ENCODE measurements at regions not wholly inside any gene's neighbourhood (a gene's known extent, or its start where the extent isn't known, plus 50 kb on each side); places are given as distances from the start of the nearest gene placed in this dataset.
A peak's percentile ranks its signal among the peaks of the same experiment; 100 is the strongest.

- no peak for DNase-seq
Observed at GRCh38 chr1:216908126-216908525, 184.9 kb upstream of the ESRRG start.

- DNase-seq = no peak
Observed at GRCh38 chr1:216907100-216907499, 183.9 kb upstream of the ESRRG start.

GRCh38 chr1:216905781-216906180, 182.6 kb upstream of the ESRRG start:
- no peak for DNase-seq

- DNase-seq = no peak
Observed at GRCh38 chr1:216905137-216905536, 181.9 kb upstream of the ESRRG start.

GRCh38 chr1:216904471-216904870, 181.2 kb upstream of the ESRRG start:
- DNase-seq = no peak

GRCh38 chr1:216903382-216903740, 180.1 kb upstream of the ESRRG start:
- DNase-seq = peak; percentile 39

GRCh38 chr1:216902669-216903381, 179.6 kb upstream of the ESRRG start:
- no peak for DNase-seq

GRCh38 chr1:216900116-216900620, 176.9 kb upstream of the ESRRG start:
- no peak for DNase-seq

GRCh38 chr1:216898801-216899200, 175.6 kb upstream of the ESRRG start:
- DNase-seq = no peak

GRCh38 chr1:216896146-216896545, 172.9 kb upstream of the ESRRG start:
- no peak for DNase-seq

- no peak for DNase-seq
Observed at GRCh38 chr1:216894494-216894893, 171.3 kb upstream of the ESRRG start.

- no peak for DNase-seq
Observed at GRCh38 chr1:216892581-216893160, 169.4 kb upstream of the ESRRG start.

GRCh38 chr1:216890871-216891270, 167.6 kb upstream of the ESRRG start:
- no peak for DNase-seq

- DNase-seq = no peak
Observed at GRCh38 chr1:216888731-216889130, 165.5 kb upstream of the ESRRG start.

GRCh38 chr1:216887032-216887431, 163.8 kb upstream of the ESRRG start:
- DNase-seq = no peak

GRCh38 chr1:216884614-216885229, 161.5 kb upstream of the ESRRG start:
- DNase-seq = no peak

GRCh38 chr1:216883518-216883917, 160.3 kb upstream of the ESRRG start:
- DNase-seq = no peak

- DNase-seq = no peak
Observed at GRCh38 chr1:216881695-216882094, 158.5 kb upstream of the ESRRG start.

GRCh38 chr1:216866714-216867113, 143.5 kb upstream of the ESRRG start:
- no peak for DNase-seq

GRCh38 chr1:216855810-216856209, 132.6 kb upstream of the ESRRG start:
- no peak for DNase-seq

- no peak for DNase-seq
Observed at GRCh38 chr1:216854836-216855484, 131.7 kb upstream of the ESRRG start.

- no peak for DNase-seq
Observed at GRCh38 chr1:216851073-216851472, 127.8 kb upstream of the ESRRG start.

- no peak for DNase-seq
Observed at GRCh38 chr1:216849146-216849545, 125.9 kb upstream of the ESRRG start.
